ENCODE measurements at regions not wholly inside any gene's neighbourhood (a gene's known extent, or its start where the extent isn't known, plus 50 kb on each side); places are given as distances from the start of the nearest gene placed in this dataset.

DNA sequence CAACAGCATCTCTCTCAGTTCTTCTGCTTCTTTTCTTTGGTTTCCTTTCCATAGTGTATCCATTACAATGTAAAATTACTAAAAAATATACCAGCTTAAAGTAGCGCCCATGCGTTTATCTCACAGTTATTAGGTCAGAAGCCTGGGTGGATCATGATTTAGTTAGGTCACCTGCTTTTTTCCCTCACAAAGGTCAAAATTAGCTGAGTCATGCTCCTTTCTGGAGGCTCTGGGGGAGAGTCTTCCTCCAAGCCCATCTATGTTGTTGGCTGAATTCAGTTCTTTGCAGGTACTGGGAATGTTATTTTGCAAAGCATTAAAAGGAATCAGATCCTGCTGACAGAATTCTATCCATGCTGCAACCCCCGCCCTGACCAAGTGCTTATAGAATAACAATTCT lies 101.6 kb upstream of the TMEM132C start:
- intact Hi-C loops (cut with DNase I): no loop called here
- ATAC-seq (no peak), DNase-seq (no peak)
- Histone ChIP-seq H3K4me3 (no peak overlapping the region), H3K9me3 (no peaks in the 10 kb centered on the region), H3K4me1 (no peaks in the 10 kb centered on the region), H3K27ac (no peak overlapping the region), H3K36me3 (no peaks in the 10 kb centered on the region), H3K27me3 (no peaks in the 10 kb centered on the region)
- 85 to 93% (median 91%) methylated on average over 3 of the region's 3 CpGs for WGBS, 4 donors
- TF ChIP-seq POLR2A (IDR thresholded peaks at IDR 0.05): no peak
- TF ChIP-seq CTCF (IDR thresholded peaks at IDR 0.05): no peak

DNA sequence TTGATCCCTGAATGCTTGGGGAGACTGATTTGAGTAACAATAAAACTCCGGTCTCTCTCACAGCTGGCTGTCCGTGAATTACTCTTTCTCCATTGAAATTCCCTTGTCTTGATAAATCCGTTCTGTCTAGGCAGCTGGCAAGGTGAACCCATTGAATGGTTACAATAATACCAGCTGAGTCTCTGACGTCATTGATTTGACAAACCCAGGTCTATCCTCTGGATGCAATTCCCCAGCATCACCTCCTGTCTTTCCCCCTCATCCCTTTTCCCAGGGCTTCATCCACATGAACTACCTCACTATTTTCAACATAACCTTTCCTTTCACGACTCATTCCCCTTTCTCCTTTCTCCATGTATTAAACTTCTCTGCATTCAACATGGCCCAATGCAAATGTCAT lies 98.7 kb upstream of the TMEM132C start:
- no peaks in the 10 kb centered on the region for H3K27me3 ChIP-seq
- no peaks in the 10 kb centered on the region for H3K9me3 ChIP-seq
- intact Hi-C loops (cut with DNase I): no loop called here
- WGBS, 4 donors: 59 to 72% (median 70%) methylated on average over 5 of the region's 5 CpGs
- DNase-seq (no peak), ATAC-seq (no peak)
- no peak overlapping the region for H3K27ac ChIP-seq
- no peaks in the 10 kb centered on the region for H3K4me1 ChIP-seq
- H3K36me3 ChIP-seq: no peaks in the 10 kb centered on the region
- TF ChIP-seq POLR2A (IDR thresholded peaks at IDR 0.05) (no peak), CTCF (IDR thresholded peaks at IDR 0.05) (no peak)
- H3K4me3 ChIP-seq: no peak overlapping the region

GRCh38 chr12:128170181-128170580 lies 96.8 kb upstream of the TMEM132C start:
- H3K27ac ChIP-seq: no peak overlapping the region
- TF ChIP-seq CTCF (IDR thresholded peaks at IDR 0.05) (no peak), POLR2A (IDR thresholded peaks at IDR 0.05) (no peak)
- no peak for ATAC-seq
- no peaks in the 10 kb centered on the region for H3K9me3 ChIP-seq
- no peaks in the 10 kb centered on the region for H3K4me1 ChIP-seq
- H3K36me3 ChIP-seq: no peaks in the 10 kb centered on the region
- intact Hi-C loops (cut with DNase I): no loop called here
- H3K4me3 ChIP-seq: no peak overlapping the region
- no peak for DNase-seq
- H3K27me3 ChIP-seq: peaks cover 0 to 6% (median 0%) of the 10 kb centered on the region in 9 donors
- 45 to 61% (median 53%) methylated on average over 9 of the region's 9 CpGs for WGBS, 4 donors

GRCh38 chr12:128178565-128178964 lies 88.4 kb upstream of the TMEM132C start:
- Histone ChIP-seq H3K27me3 (peaks cover 0 to 6% (median 0%) of the 10 kb centered on the region in 9 donors), H3K27ac (no peak overlapping the region), H3K36me3 (no peaks in the 10 kb centered on the region), H3K4me3 (no peak overlapping the region), H3K4me1 (no peaks in the 10 kb centered on the region), H3K9me3 (no peaks in the 10 kb centered on the region)
- DNase-seq: no peak
- intact Hi-C loops (cut with DNase I): no loop called here
- 56 to 74% (median 69%) methylated on average over 4 of the region's 4 CpGs for WGBS, 4 donors
- TF ChIP-seq CTCF (IDR thresholded peaks at IDR 0.05) (no peak), POLR2A (IDR thresholded peaks at IDR 0.05) (no peak)
- no peak for ATAC-seq

Data from heart left ventricle (tissue), 16 donors.